Cardiac muscle cell (in vitro differentiated cells and primary cell): ENCODE measurements at regions not wholly inside any gene's neighbourhood (a gene's known extent, or its start where the extent isn't known, plus 50 kb on each side); places are given as distances from the start of the nearest gene placed in this dataset.

Experiments
- DNase-seq, 2 donors: peaks; one replicate each; pipeline versions ENCODE4 v3.0.0 to v3.0.0-alpha.2; 2010 to 2017; ENCODE audit warnings: low read depth in 1 of 2, low spot score in 1 of 2
- H3K27ac ChIP-seq: fragments of 200-600 bp; sonication (generic); 2 replicates; pipeline ENCODE4 v1.5.1; 2016
- H3K27me3 ChIP-seq: fragments of 200-600 bp; sonication (generic); 2 replicates; pipeline ENCODE4 v1.6.0; 2016; ENCODE audit warnings: control low read depth
- H3K36me3 ChIP-seq: fragments of 200-600 bp; sonication (generic); 2 replicates; pipeline ENCODE4 v1.5.1; 2016; ENCODE audit warnings: control low read depth
- H3K4me1 ChIP-seq: fragments of 200-600 bp; sonication (generic); 2 replicates; pipeline ENCODE4 v1.8.1; 2017; ENCODE audit warnings: low read depth, mild to moderate bottlenecking, mixed run types
- H3K4me3 ChIP-seq: fragments of 200-600 bp; sonication (generic); 2 replicates; pipeline ENCODE4 v1.5.1; 2016; ENCODE audit warnings: mild to moderate bottlenecking
- H3K9me3 ChIP-seq: fragments of 200-600 bp; sonication (generic); 2 replicates; pipeline ENCODE4 v1.5.1; 2017; ENCODE audit warnings: low read depth, mild to moderate bottlenecking, control low read depth
- TF ChIP-seq, protein P1 (sequence below): IDR thresholded peaks from 2 replicates; pipeline ENCODE4 v1.5.1; 2012; ENCODE audit warnings: low read depth, mild to moderate bottlenecking, low read length

DNA sequence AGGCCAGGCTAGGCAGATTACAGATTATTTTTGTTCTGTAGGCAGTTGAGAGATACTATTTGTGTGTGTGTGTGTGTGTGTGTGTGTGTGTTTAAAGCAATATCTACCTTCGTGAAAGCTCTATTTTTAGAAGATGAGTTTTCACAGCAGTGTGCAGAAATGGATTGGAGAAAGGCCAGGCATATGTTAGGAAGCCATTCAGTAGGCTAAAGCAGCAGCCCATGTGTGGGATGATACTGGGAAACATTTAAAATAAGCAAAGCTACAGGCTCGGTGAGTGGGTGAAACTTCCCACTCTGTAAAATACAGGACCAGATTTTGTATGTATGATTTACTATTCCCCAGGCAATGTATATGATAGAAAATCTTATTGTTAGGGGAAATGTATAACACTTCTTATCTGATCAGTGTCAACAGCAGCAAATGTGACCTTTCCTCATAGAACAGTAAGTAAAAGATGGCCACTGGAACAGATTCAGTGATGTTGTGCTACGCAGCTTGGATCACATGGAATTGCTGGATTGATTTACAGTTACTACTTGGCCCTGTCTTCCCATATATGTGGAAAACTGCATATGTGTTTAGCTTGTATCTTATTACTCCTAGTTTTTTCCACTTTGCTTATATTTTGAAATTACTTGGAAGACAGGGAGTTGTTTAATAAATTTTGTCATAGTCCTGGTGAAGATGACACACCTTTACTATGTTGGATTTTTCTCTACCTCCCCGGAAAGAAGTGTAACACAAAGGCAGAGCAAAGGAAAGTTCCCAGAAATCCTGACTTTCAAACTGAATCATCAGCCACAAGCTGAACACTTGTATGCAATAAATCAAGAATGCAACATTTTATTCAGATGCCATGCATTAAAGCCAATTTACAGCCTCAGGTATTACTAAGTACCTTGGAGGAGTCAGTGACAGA lies 1077.7 kb upstream of the SEMA6A start:
- H3K36me3 ChIP-seq = no peaks in the 10 kb centered on the region
- H3K9me3 ChIP-seq = no peaks in the 10 kb centered on the region
- peak in 1 of 2 donors; percentile 39 for DNase-seq
- H3K4me3 ChIP-seq = no peak overlapping the region
- H3K27me3 ChIP-seq = no peaks in the 10 kb centered on the region
- H3K4me1 ChIP-seq = peaks cover 24% of the 10 kb centered on the region
- TF ChIP-seq, protein P1, sequence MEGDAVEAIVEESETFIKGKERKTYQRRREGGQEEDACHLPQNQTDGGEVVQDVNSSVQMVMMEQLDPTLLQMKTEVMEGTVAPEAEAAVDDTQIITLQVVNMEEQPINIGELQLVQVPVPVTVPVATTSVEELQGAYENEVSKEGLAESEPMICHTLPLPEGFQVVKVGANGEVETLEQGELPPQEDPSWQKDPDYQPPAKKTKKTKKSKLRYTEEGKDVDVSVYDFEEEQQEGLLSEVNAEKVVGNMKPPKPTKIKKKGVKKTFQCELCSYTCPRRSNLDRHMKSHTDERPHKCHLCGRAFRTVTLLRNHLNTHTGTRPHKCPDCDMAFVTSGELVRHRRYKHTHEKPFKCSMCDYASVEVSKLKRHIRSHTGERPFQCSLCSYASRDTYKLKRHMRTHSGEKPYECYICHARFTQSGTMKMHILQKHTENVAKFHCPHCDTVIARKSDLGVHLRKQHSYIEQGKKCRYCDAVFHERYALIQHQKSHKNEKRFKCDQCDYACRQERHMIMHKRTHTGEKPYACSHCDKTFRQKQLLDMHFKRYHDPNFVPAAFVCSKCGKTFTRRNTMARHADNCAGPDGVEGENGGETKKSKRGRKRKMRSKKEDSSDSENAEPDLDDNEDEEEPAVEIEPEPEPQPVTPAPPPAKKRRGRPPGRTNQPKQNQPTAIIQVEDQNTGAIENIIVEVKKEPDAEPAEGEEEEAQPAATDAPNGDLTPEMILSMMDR = no peak
- H3K27ac ChIP-seq = peak overlapping the region; percentile 2

DNA sequence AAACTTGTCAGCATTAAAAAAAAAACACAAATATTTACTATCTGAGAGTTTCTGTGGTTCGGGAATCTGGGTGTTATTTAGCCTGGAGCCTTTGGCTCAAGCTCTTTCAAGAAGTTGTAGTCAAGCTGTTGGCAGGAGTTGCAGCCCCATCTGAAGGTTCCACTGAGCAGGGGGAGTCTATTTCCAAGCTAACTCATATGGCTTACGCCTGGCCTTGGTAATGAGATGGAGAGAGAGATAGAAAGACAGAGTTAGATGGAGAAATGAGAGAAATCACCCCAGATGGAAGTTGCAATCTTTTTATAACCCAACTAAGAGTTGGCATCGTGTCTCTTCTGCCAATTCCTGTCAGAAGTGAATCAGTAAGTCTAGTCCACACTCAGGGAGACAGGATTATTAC lies 1075.2 kb upstream of the SEMA6A start:
- Histone ChIP-seq H3K9me3 (no peaks in the 10 kb centered on the region), H3K4me3 (no peak overlapping the region), H3K27ac (no peak overlapping the region), H3K36me3 (no peaks in the 10 kb centered on the region), H3K4me1 (peaks cover 24% of the 10 kb centered on the region), H3K27me3 (no peaks in the 10 kb centered on the region)
- TF ChIP-seq, protein P1 = no peak
- DNase-seq = no peak

- Histone ChIP-seq H3K4me3 (no peak overlapping the region), H3K4me1 (no peaks in the 10 kb centered on the region), H3K27me3 (no peaks in the 10 kb centered on the region), H3K9me3 (no peaks in the 10 kb centered on the region), H3K36me3 (no peaks in the 10 kb centered on the region), H3K27ac (no peak overlapping the region)
- DNase-seq = no peak
- TF ChIP-seq, protein P1 = no peak
Observed at GRCh38 chr5:117645400-117645799, 1070.8 kb upstream of the SEMA6A start.

DNA sequence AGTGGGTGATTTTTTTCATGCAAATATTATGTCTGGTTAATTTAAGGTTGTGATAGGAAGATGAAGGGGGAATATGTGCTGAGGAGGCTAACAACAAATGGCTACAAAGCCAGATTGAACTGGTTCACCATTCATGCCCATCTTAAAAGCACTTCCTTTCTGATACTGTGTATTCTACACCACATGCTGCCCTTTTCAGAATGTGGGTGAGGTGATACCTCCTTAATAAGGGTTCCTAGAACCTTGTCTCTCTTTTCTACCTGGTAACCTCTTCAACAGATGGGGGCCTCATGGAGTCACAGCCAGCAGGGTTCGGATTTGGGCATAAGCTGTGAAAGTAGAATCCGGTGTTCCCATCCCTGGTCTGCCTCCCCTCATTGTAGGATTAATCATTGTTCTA lies 1064.0 kb upstream of the SEMA6A start:
- Histone ChIP-seq H3K36me3 (no peaks in the 10 kb centered on the region), H3K4me3 (no peak overlapping the region), H3K9me3 (no peaks in the 10 kb centered on the region), H3K27me3 (no peaks in the 10 kb centered on the region), H3K27ac (no peak overlapping the region), H3K4me1 (no peaks in the 10 kb centered on the region)
- TF ChIP-seq, protein P1 = no peak
- no peak for DNase-seq

DNA sequence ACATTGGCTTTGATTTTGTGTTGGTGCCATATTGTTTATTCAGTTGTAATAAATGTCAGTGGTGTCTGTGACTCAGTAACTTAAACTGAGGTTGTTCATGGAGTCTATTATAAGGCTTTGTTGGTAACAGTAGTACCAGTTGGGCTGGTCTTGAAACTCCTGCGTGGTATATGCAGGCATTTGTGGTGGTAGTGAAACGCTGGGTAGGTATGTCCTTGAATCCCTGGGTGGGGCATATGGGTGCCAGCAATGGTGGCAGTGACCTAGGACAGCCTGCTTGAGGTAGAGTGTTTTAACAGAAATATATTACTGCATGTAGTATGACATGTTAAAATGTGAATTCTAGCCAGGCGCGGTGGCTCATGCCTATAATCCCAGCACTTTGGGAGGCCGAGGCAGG lies 1058.5 kb upstream of the SEMA6A start:
- TF ChIP-seq, protein P1 = no peak
- no peak overlapping the region for H3K4me3 ChIP-seq
- no peaks in the 10 kb centered on the region for H3K4me1 ChIP-seq

More for the DNA sequence above, 1058.5 kb upstream of the SEMA6A start:
- Histone ChIP-seq H3K27me3 (no peaks in the 10 kb centered on the region), H3K27ac (no peak overlapping the region), H3K9me3 (no peaks in the 10 kb centered on the region), H3K36me3 (no peaks in the 10 kb centered on the region)
- DNase-seq = no peak
